ENCODE measurements at regions not wholly inside any gene's neighbourhood (a gene's known extent, or its start where the extent isn't known, plus 50 kb on each side); places are given as distances from the start of the nearest gene placed in this dataset.
A peak's percentile ranks its signal among the peaks of the same experiment; 100 is the strongest.

DNA sequence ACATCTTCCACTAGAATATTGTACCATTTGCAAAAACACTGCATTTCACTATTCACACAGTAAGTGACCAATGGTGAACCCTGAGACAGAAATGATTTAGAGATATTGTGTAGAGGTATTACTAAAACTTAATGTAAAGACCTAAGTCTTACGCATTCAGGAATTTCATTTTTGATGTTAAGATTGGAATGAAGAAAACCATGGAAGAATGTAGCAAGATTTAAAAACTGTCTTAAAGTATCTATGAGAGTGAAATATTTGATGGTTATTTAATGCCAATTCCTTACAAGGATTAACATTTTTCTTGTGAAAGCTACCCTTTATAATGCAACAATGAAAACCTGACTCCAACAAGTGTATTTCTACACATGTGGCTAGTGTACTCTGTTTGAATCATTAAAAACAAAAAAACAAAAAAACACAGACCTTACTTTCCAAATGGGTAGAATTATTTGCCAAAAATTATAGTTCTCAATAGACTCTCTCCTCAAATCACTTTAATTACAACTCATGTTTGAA lies 172.0 kb downstream of the NNT start:
- no peak for DNase-seq
- ChIA-PET CTCF (no interaction called here), POLR2A (no interaction called here)
- Histone ChIP-seq H3K27ac (ENCODE audit: insufficient read depth in 1 of 2, low read depth in 1 of 2, low read length in 2 of 2, poor library complexity in 1 of 2, severe bottlenecking in 2 of 2) (no peak overlapping the region), H3K36me3 (ENCODE audit: control insufficient read depth in 4 of 4, insufficient read depth in 4 of 4, low read length in 3 of 4) (no peaks in the 10 kb centered on the region), H3K27me3 (replicated peaks in 2 of 5; ENCODE audit: control insufficient read depth in 4 of 5, insufficient read depth in 5 of 5, low read length in 4 of 5) (no peaks in the 10 kb centered on the region), H3K4me1 (ENCODE audit: control extremely low read depth in 1 of 4, control insufficient read depth in 4 of 4, insufficient read depth in 4 of 4, low read length in 3 of 4) (peaks cover 0 to 13% (median 5%) of the 10 kb centered on the region in 4 experiments), H3K9me3 (ENCODE audit: control extremely low read depth in 1 of 5, control insufficient read depth in 4 of 5, insufficient read depth in 2 of 5, low read depth in 1 of 5, low read length in 4 of 5) (no peaks in the 10 kb centered on the region), H3K4me3 (ENCODE audit: control insufficient read depth in 1 of 7, extremely low read depth in 1 of 7, insufficient read depth in 4 of 7, low read depth in 2 of 7, low read length in 6 of 7) (no peak overlapping the region)
- WGBS (ENCODE audit: insufficient coverage), result 100% methylated on average over 1 of the region's 1 CpG

DNA sequence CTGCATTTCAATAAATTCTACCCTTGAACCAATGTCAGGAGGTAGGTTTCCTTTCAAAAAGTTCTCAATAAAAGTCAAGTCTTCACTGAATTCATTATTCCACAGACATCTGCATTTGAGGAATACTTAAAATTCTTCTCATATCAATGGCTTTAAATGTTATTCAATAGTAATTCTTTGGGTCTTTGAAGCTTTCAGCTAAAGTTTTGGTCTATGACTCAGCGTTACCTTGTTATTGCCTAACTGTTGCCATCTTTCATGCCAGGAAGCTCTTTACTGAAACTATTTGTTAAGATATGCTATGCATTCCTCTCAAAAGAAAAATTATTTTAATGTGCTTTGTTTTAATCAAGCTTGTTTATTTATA lies 170.5 kb downstream of the NNT start:
- Histone ChIP-seq H3K4me1 (ENCODE audit: control extremely low read depth in 1 of 4, control insufficient read depth in 4 of 4, insufficient read depth in 4 of 4, low read length in 3 of 4) (peaks cover 0 to 13% (median 5%) of the 10 kb centered on the region in 4 experiments), H3K27me3 (replicated peaks in 2 of 5; ENCODE audit: control insufficient read depth in 4 of 5, insufficient read depth in 5 of 5, low read length in 4 of 5) (no peaks in the 10 kb centered on the region), H3K27ac (ENCODE audit: insufficient read depth in 1 of 2, low read depth in 1 of 2, low read length in 2 of 2, poor library complexity in 1 of 2, severe bottlenecking in 2 of 2) (peak overlapping the region in 1 of 2 experiments; percentile 29), H3K9me3 (ENCODE audit: control extremely low read depth in 1 of 5, control insufficient read depth in 4 of 5, insufficient read depth in 2 of 5, low read depth in 1 of 5, low read length in 4 of 5) (no peaks in the 10 kb centered on the region), H3K4me3 (ENCODE audit: control insufficient read depth in 1 of 7, extremely low read depth in 1 of 7, insufficient read depth in 4 of 7, low read depth in 2 of 7, low read length in 6 of 7) (no peak overlapping the region), H3K36me3 (ENCODE audit: control insufficient read depth in 4 of 4, insufficient read depth in 4 of 4, low read length in 3 of 4) (no peaks in the 10 kb centered on the region)
- no CpG with 5 or more reads among the region's 1 CpG for WGBS (ENCODE audit: insufficient coverage)
- CTCF ChIA-PET, result no interaction called here
- POLR2A ChIA-PET, result no interaction called here
- peak in 2 of 3 donors; percentile 39 to 64 for DNase-seq

DNA sequence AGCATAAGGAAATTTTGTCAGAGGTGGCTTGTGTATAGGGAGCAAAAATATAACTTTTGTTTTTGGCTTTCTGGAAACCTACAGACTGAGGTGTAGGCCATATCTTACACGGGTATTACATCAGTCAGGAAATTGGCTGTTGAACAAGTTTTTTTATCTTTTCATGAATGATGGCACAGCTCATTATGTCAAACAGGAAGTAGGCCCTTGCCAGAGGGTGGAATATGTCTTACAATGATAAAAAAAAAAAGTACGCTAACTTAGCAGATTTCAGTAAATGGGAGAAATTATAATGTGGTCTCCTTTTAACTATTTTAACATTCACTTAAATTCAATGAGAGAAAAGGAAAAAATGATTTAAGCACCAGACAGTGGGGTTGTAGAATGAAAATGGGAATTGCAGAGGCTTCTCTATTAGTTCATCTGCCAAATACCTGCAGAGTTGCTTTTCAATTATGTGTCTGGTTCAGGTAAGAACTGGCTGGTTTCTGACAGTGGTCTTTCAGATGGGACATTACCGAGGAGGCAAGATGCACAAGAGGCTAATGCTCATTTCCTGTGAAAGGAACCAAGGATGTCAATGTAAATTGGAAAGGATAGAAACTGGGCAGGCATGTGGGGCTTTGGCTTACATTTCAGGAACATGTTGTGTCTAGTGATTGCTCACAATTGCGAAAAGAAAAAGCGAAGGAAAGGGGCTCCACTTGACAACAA lies 169.9 kb downstream of the NNT start:
- Histone ChIP-seq H3K9me3 (ENCODE audit: control extremely low read depth in 1 of 5, control insufficient read depth in 4 of 5, insufficient read depth in 2 of 5, low read depth in 1 of 5, low read length in 4 of 5) (no peaks in the 10 kb centered on the region), H3K27ac (ENCODE audit: insufficient read depth in 1 of 2, low read depth in 1 of 2, low read length in 2 of 2, poor library complexity in 1 of 2, severe bottlenecking in 2 of 2) (peak overlapping the region in 1 of 2 experiments; percentile 29), H3K4me1 (ENCODE audit: control extremely low read depth in 1 of 4, control insufficient read depth in 4 of 4, insufficient read depth in 4 of 4, low read length in 3 of 4) (peaks cover 0 to 13% (median 5%) of the 10 kb centered on the region in 4 experiments), H3K27me3 (replicated peaks in 2 of 5; ENCODE audit: control insufficient read depth in 4 of 5, insufficient read depth in 5 of 5, low read length in 4 of 5) (no peaks in the 10 kb centered on the region), H3K36me3 (ENCODE audit: control insufficient read depth in 4 of 4, insufficient read depth in 4 of 4, low read length in 3 of 4) (no peaks in the 10 kb centered on the region), H3K4me3 (ENCODE audit: control insufficient read depth in 1 of 7, extremely low read depth in 1 of 7, insufficient read depth in 4 of 7, low read depth in 2 of 7, low read length in 6 of 7) (no peak overlapping the region)
- WGBS (ENCODE audit: insufficient coverage), result 71% methylated on average over 4 of the region's 5 CpGs
- peak; percentile 52 to 85 (median 68) for DNase-seq
- ChIA-PET POLR2A (no interaction called here), CTCF (no interaction called here)

DNA sequence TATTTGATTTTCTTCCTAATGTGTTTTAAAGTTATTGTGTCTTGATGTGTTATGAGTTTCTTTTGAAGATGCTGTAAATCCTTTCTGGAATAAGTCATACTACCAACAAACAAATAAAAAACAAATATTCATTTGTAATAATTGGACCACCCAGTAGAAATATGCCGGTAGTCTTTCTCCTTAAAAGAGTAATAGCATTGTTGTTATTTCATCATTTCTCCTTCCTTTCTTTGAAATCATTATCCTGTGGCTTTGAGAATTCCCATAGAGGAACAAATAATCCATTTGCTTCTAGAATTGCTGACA lies 169.4 kb downstream of the NNT start:
- no peaks in the 10 kb centered on the region for H3K27me3 ChIP-seq (replicated peaks in 2 of 5; ENCODE audit: control insufficient read depth in 4 of 5, insufficient read depth in 5 of 5, low read length in 4 of 5)
- peaks cover 0 to 13% (median 5%) of the 10 kb centered on the region in 4 experiments for H3K4me1 ChIP-seq (ENCODE audit: control extremely low read depth in 1 of 4, control insufficient read depth in 4 of 4, insufficient read depth in 4 of 4, low read length in 3 of 4)
- CTCF ChIA-PET, result no interaction called here
- POLR2A ChIA-PET, result no interaction called here
- peak overlapping the region in 1 of 2 experiments; percentile 29 for H3K27ac ChIP-seq (ENCODE audit: insufficient read depth in 1 of 2, low read depth in 1 of 2, low read length in 2 of 2, poor library complexity in 1 of 2, severe bottlenecking in 2 of 2)
- no CpG with 5 or more reads among the region's 1 CpG for WGBS (ENCODE audit: insufficient coverage)
- H3K9me3 ChIP-seq (ENCODE audit: control extremely low read depth in 1 of 5, control insufficient read depth in 4 of 5, insufficient read depth in 2 of 5, low read depth in 1 of 5, low read length in 4 of 5), result no peaks in the 10 kb centered on the region
- no peak overlapping the region for H3K4me3 ChIP-seq (ENCODE audit: control insufficient read depth in 1 of 7, extremely low read depth in 1 of 7, insufficient read depth in 4 of 7, low read depth in 2 of 7, low read length in 6 of 7)
- DNase-seq, result no peak
- H3K36me3 ChIP-seq (ENCODE audit: control insufficient read depth in 4 of 4, insufficient read depth in 4 of 4, low read length in 3 of 4), result no peaks in the 10 kb centered on the region

DNA sequence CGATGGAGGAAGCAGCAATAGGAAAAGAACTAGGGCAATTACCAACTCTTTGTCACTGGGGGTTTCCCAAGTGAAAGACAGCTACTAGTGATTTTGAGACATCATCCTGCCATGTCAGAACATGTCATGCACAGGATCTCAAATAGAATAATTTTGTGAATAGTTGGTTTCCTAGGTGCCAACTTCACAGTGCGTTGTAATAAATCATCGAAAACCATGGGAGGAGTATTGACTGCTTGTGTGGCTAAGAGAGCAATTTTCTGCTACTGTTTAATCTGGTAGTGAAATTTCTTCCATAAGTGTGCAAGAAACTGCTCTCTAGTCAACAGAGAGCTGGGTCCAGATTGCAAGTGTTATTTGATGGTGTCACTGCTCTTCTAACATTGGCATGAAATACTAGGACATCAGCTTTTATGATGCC lies 168.6 kb downstream of the NNT start:
- Histone ChIP-seq H3K9me3 (ENCODE audit: control extremely low read depth in 1 of 5, control insufficient read depth in 4 of 5, insufficient read depth in 2 of 5, low read depth in 1 of 5, low read length in 4 of 5) (no peaks in the 10 kb centered on the region), H3K4me3 (ENCODE audit: control insufficient read depth in 1 of 7, extremely low read depth in 1 of 7, insufficient read depth in 4 of 7, low read depth in 2 of 7, low read length in 6 of 7) (no peak overlapping the region), H3K27ac (ENCODE audit: insufficient read depth in 1 of 2, low read depth in 1 of 2, low read length in 2 of 2, poor library complexity in 1 of 2, severe bottlenecking in 2 of 2) (no peak overlapping the region), H3K36me3 (ENCODE audit: control insufficient read depth in 4 of 4, insufficient read depth in 4 of 4, low read length in 3 of 4) (no peaks in the 10 kb centered on the region), H3K27me3 (replicated peaks in 2 of 5; ENCODE audit: control insufficient read depth in 4 of 5, insufficient read depth in 5 of 5, low read length in 4 of 5) (no peaks in the 10 kb centered on the region), H3K4me1 (ENCODE audit: control extremely low read depth in 1 of 4, control insufficient read depth in 4 of 4, insufficient read depth in 4 of 4, low read length in 3 of 4) (peaks cover 0 to 13% (median 5%) of the 10 kb centered on the region in 4 experiments)
- DNase-seq, result peak in 2 of 3 donors; percentile 13 to 25
- ChIA-PET CTCF (no interaction called here), POLR2A (no interaction called here)
- WGBS (ENCODE audit: insufficient coverage), result 88% methylated on average over 2 of the region's 3 CpGs

DNA sequence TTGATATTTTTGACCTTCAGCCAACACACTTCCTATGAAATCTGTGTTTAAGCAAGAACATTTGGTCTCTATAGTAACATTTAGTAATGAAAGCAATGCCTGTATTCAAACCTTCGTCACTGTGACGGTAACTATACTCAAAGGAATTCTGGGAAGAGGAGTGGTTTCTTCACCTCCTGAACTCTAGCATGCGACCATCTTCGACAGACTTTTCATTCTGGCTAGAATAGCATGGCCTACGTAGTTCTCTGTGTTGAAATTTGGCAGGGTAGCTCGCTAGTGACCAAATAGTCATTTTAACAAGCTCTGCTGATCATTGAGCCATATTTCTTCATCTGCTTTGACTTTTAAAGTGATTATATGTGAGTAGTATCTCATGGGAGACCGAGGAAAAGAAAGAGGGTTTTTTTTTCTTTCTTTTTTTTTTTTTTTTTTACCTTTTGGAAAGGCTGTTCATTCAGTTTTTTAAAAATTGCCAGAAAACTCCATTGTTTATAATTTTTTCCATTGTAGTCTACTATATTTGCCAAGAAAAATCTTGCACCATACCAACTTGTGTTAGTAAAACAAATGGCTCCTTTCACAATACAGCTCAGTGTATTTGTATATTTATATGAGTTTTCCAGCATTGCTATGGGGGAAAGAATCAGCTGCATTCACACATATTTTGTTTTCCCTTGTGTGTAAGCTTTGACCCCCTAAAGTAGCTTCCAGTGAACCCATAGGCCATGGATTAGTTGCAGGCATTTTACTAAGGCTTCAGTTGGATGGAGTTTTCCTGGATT lies 166.8 kb downstream of the NNT start:
- 98% methylated on average over 5 of the region's 7 CpGs for WGBS (ENCODE audit: insufficient coverage)

More for the DNA sequence above, 166.8 kb downstream of the NNT start:
- no peaks in the 10 kb centered on the region for H3K36me3 ChIP-seq (ENCODE audit: control insufficient read depth in 4 of 4, insufficient read depth in 4 of 4, low read length in 3 of 4)
- ChIA-PET CTCF (no interaction called here), POLR2A (no interaction called here)
- DNase-seq, result no peak
- no peaks in the 10 kb centered on the region for H3K27me3 ChIP-seq (replicated peaks in 2 of 5; ENCODE audit: control insufficient read depth in 4 of 5, insufficient read depth in 5 of 5, low read length in 4 of 5)
- H3K4me1 ChIP-seq (ENCODE audit: control extremely low read depth in 1 of 4, control insufficient read depth in 4 of 4, insufficient read depth in 4 of 4, low read length in 3 of 4), result peaks cover 0 to 13% (median 5%) of the 10 kb centered on the region in 4 experiments
- H3K4me3 ChIP-seq (ENCODE audit: control insufficient read depth in 1 of 7, extremely low read depth in 1 of 7, insufficient read depth in 4 of 7, low read depth in 2 of 7, low read length in 6 of 7), result no peak overlapping the region
- no peak overlapping the region for H3K27ac ChIP-seq (ENCODE audit: insufficient read depth in 1 of 2, low read depth in 1 of 2, low read length in 2 of 2, poor library complexity in 1 of 2, severe bottlenecking in 2 of 2)
- H3K9me3 ChIP-seq (ENCODE audit: control extremely low read depth in 1 of 5, control insufficient read depth in 4 of 5, insufficient read depth in 2 of 5, low read depth in 1 of 5, low read length in 4 of 5), result no peaks in the 10 kb centered on the region

Data from common myeloid progenitor, CD34-positive (primary cell).